ENCODE measurements at regions not wholly inside any gene's neighbourhood (a gene's known extent, or its start where the extent isn't known, plus 50 kb on each side); places are given as distances from the start of the nearest gene placed in this dataset.
"Not testable (repeated sequence)": the region's sequence is repeated elsewhere in the genome, so short reads cannot be mapped to it uniquely, and the experiment has no call there.

DNA sequence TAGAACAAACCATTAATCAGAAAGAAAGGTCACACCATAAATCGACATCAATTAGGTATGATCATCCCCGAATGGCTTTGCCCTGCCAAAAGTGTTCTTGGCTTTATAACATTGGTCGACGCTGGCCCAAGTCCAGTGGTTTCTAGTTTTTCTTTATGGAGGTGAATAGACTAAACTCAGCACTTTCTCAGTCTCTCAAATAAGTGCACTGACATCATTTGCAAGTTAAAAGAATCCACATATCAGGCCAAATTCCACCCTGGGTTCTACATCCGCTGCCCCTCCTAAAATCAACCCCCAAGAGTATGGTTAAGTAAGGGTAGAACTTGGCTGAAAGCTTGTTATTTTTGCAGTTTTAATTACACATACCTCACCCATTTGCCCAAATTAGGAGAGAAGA lies 314.3 kb downstream of the C12orf75 start:
- Histone ChIP-seq H3K4me1 (ENCODE audit: control insufficient read depth in 3 of 3, insufficient read depth in 3 of 3, low read length in 3 of 3) (no peaks in the 10 kb centered on the region), H3K9ac (ENCODE audit: low read depth in 1 of 3, low read length in 3 of 3) (no peak overlapping the region), H3K9me3 (ENCODE audit: control insufficient read depth in 3 of 3, low read length in 3 of 3) (peaks cover 0 to 2% (median 0%) of the 10 kb centered on the region in 3 donors), H3K27ac (ENCODE audit: low read depth, low read length) (no peak overlapping the region), H3K36me3 (ENCODE audit: control insufficient read depth in 3 of 3, insufficient read depth in 3 of 3, low read length in 3 of 3) (no peaks in the 10 kb centered on the region), H3K4me3 (ENCODE audit: low read length in 3 of 3) (no peak overlapping the region), H3K27me3 (ENCODE audit: control insufficient read depth in 3 of 3, insufficient read depth in 3 of 3, low read length in 3 of 3) (no peaks in the 10 kb centered on the region)

DNA sequence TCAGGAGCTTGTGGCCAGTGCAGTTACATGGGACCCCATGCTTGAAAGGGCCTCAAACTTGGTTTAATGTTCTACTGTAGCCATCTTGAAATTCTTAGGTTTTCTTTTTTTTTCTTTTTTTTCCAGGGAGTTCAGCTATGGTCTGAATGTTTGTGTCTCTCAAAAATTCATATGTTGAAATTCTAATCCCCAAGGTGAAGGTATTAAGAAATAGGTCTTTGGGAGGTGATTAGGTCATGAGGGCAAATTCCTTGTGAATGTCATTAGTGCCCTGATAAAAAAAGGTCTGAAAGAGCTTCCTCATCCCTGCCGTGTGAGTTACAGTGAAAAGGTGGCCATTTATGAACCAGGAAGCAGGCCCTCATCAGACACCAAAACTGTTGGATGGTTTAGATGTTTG lies 324.1 kb downstream of the C12orf75 start:
- Histone ChIP-seq H3K36me3 (ENCODE audit: control insufficient read depth in 3 of 3, insufficient read depth in 3 of 3, low read length in 3 of 3) (no peaks in the 10 kb centered on the region), H3K27me3 (ENCODE audit: control insufficient read depth in 3 of 3, insufficient read depth in 3 of 3, low read length in 3 of 3) (no peaks in the 10 kb centered on the region), H3K4me1 (ENCODE audit: control insufficient read depth in 3 of 3, insufficient read depth in 3 of 3, low read length in 3 of 3) (peaks cover 4 to 6% (median 4%) of the 10 kb centered on the region in 3 donors), H3K4me3 (ENCODE audit: low read length in 3 of 3) (no peak overlapping the region), H3K9ac (ENCODE audit: low read depth in 1 of 3, low read length in 3 of 3) (no peak overlapping the region), H3K27ac (ENCODE audit: low read depth, low read length) (no peak overlapping the region), H3K9me3 (ENCODE audit: control insufficient read depth in 3 of 3, low read length in 3 of 3) (peaks cover 0 to 2% (median 0%) of the 10 kb centered on the region in 3 donors)

DNA sequence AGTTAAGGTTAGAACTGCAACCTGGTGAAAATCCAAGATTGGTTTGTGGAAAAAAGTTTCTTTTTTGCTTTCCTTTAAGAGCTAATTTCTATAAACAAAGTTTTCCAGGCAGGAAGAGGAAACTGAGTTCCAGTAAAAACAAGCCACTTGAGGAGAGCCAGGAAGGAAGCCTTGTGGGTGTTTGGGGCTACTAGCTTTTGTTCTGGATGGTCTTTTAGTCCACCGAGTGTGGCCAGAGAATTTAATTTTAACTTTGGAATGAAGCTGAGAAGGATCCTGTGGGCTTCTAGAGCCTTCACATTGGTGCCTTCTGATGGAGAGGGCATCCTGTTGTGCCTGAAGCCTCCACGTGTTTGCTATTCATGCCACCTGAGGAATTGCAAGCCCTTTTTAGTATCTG lies 327.9 kb downstream of the C12orf75 start:
- H3K36me3 ChIP-seq (ENCODE audit: control insufficient read depth in 3 of 3, insufficient read depth in 3 of 3, low read length in 3 of 3), result no peaks in the 10 kb centered on the region
- peaks cover 4 to 9% (median 7%) of the 10 kb centered on the region in 3 donors for H3K4me1 ChIP-seq (ENCODE audit: control insufficient read depth in 3 of 3, insufficient read depth in 3 of 3, low read length in 3 of 3)
- H3K9me3 ChIP-seq (ENCODE audit: control insufficient read depth in 3 of 3, low read length in 3 of 3), result no peaks in the 10 kb centered on the region
- H3K9ac ChIP-seq (ENCODE audit: low read depth in 1 of 3, low read length in 3 of 3), result no peak overlapping the region
- H3K27ac ChIP-seq (ENCODE audit: low read depth, low read length), result peak overlapping the region; percentile 63
- H3K4me3 ChIP-seq (ENCODE audit: low read length in 3 of 3), result no peak overlapping the region
- no peaks in the 10 kb centered on the region for H3K27me3 ChIP-seq (ENCODE audit: control insufficient read depth in 3 of 3, insufficient read depth in 3 of 3, low read length in 3 of 3)

DNA sequence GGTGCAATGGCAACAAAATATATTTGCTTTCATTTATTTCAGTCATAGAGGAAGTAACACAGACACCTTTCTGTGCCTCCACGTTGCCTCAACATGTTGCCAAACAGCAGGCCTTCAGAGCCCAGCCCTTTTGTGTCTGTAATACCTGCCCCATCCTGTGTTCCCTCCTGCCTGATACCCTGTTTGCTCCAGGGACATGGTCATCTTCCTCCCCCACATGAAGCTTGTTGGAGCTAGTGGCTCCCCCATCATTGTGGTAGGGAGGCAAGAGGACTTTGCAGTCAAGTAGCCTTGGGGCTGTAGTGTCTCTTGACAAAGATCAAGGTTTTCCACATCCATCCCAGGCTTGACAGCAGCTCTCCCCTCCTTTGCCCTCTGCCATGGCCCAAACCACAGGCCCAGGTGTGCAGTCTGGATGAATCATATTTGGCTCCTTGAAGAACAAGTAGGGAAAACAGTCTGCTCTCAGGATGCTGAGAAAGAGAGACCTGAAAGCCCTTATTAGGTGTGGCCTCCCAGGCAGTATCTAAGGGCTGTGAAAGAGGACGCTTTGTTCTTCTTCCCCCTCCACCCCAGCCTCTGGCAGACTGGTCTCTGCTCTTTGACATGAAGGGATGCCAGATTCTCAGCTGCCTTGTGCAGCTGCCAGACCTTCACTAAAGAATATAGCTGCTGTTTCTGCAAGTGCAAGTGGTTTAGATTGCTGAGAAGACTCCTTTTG lies 329.0 kb downstream of the C12orf75 start:
- no peak overlapping the region for H3K9ac ChIP-seq (ENCODE audit: low read depth in 1 of 3, low read length in 3 of 3)
- peaks cover 4 to 9% (median 7%) of the 10 kb centered on the region in 3 donors for H3K4me1 ChIP-seq (ENCODE audit: control insufficient read depth in 3 of 3, insufficient read depth in 3 of 3, low read length in 3 of 3)
- H3K27ac ChIP-seq (ENCODE audit: low read depth, low read length), result peak overlapping the region; percentile 32
- H3K4me3 ChIP-seq (ENCODE audit: low read length in 3 of 3), result no peak overlapping the region
- no peaks in the 10 kb centered on the region for H3K9me3 ChIP-seq (ENCODE audit: control insufficient read depth in 3 of 3, low read length in 3 of 3)
- no peaks in the 10 kb centered on the region for H3K36me3 ChIP-seq (ENCODE audit: control insufficient read depth in 3 of 3, insufficient read depth in 3 of 3, low read length in 3 of 3)
- no peaks in the 10 kb centered on the region for H3K27me3 ChIP-seq (ENCODE audit: control insufficient read depth in 3 of 3, insufficient read depth in 3 of 3, low read length in 3 of 3)

DNA sequence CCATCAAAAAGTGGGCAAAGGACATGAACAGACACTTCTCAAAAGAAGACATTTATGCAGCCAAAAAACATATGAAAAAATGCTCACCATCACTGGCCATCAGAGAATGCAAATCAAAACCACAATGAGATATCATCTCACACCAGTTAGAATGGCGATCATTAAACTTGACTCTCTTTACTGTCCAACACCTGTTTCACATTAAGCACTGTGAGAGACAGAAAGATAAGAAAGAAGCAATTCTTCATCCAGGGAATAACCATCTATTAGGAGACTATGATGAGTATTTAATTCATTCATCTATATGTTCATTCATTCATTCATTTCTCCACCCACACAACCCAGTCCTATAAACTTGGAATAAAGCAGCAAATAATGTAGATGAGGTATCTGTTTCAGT lies 334.3 kb downstream of the C12orf75 start:
- H3K4me3 ChIP-seq (ENCODE audit: low read length in 3 of 3); H3K9me3 ChIP-seq (ENCODE audit: control insufficient read depth in 3 of 3, low read length in 3 of 3); H3K27me3 ChIP-seq (ENCODE audit: control insufficient read depth in 3 of 3, insufficient read depth in 3 of 3, low read length in 3 of 3); H3K4me1 ChIP-seq (ENCODE audit: control insufficient read depth in 3 of 3, insufficient read depth in 3 of 3, low read length in 3 of 3); H3K9ac ChIP-seq (ENCODE audit: low read depth in 1 of 3, low read length in 3 of 3); H3K27ac ChIP-seq (ENCODE audit: low read depth, low read length); H3K36me3 ChIP-seq (ENCODE audit: control insufficient read depth in 3 of 3, insufficient read depth in 3 of 3, low read length in 3 of 3): not testable (repeated sequence)

DNA sequence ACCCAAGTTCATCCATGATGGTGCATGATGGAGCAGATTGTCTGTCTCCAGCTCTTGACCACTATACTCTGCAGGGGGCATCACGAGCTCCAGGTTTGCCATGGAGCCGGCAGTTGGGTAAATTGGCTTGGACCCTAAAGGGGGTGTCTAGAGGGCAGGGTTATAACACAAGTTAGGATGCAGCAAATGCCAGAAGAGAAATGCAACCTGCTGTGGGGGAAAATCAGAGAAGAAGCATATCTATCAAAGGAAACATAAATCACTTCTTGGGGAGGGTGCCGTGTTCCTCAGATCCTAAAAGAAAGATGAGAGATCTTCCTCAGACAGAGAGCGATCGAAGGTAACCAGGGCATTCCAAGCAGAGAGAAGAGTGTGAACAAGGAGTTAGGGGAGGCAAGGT lies 334.9 kb downstream of the C12orf75 start:
- Histone ChIP-seq H3K27ac (ENCODE audit: low read depth, low read length) (no peak overlapping the region), H3K9ac (ENCODE audit: low read depth in 1 of 3, low read length in 3 of 3) (no peak overlapping the region), H3K9me3 (ENCODE audit: control insufficient read depth in 3 of 3, low read length in 3 of 3) (no peaks in the 10 kb centered on the region), H3K4me3 (ENCODE audit: low read length in 3 of 3) (no peak overlapping the region), H3K36me3 (ENCODE audit: control insufficient read depth in 3 of 3, insufficient read depth in 3 of 3, low read length in 3 of 3) (no peaks in the 10 kb centered on the region), H3K27me3 (ENCODE audit: control insufficient read depth in 3 of 3, insufficient read depth in 3 of 3, low read length in 3 of 3) (no peaks in the 10 kb centered on the region), H3K4me1 (ENCODE audit: control insufficient read depth in 3 of 3, insufficient read depth in 3 of 3, low read length in 3 of 3) (no peaks in the 10 kb centered on the region)

DNA sequence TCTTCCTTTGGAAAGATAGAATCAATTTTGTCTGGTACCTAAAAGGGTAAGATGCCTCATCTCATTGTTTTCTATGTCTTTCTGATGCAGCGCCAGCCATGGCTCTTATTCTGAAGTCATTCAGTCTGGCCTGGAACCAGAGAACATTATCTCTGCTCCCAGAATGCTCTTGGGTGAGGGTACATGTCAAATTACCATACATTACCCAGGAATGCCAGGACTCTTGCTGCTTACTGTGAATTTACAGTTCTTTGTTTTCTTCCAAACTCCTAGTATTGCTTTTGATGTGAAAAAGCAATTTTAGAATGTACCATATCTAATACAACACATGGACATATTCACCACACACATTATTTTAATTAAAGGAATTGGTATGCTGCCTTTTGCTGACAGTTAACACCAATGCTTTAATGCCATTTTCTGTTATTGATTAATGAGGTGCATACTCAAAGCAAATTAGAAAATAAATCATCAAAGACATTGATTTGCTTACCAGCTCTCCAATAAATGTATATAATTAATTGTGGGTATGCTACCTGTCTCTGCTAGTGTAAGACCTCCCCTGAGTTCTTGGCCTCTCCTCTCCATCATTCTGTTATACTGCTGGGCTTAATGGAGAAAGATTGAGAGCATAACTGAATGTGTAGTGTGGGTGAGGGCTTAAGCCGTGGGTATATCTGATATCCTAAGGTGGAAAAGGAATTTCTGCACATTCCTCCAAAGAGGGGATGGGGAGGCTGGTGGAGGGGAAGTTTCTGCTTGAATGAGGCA lies 337.7 kb downstream of the C12orf75 start:
- H3K27me3 ChIP-seq (ENCODE audit: control insufficient read depth in 3 of 3, insufficient read depth in 3 of 3, low read length in 3 of 3), result no peaks in the 10 kb centered on the region
- peaks cover 4 to 16% (median 7%) of the 10 kb centered on the region in 3 donors for H3K4me1 ChIP-seq (ENCODE audit: control insufficient read depth in 3 of 3, insufficient read depth in 3 of 3, low read length in 3 of 3)
- no peak overlapping the region for H3K9ac ChIP-seq (ENCODE audit: low read depth in 1 of 3, low read length in 3 of 3)
- no peak overlapping the region for H3K27ac ChIP-seq (ENCODE audit: low read depth, low read length)
- H3K9me3 ChIP-seq (ENCODE audit: control insufficient read depth in 3 of 3, low read length in 3 of 3), result no peaks in the 10 kb centered on the region
- H3K36me3 ChIP-seq (ENCODE audit: control insufficient read depth in 3 of 3, insufficient read depth in 3 of 3, low read length in 3 of 3), result no peaks in the 10 kb centered on the region
- H3K4me3 ChIP-seq (ENCODE audit: low read length in 3 of 3), result no peak overlapping the region

DNA sequence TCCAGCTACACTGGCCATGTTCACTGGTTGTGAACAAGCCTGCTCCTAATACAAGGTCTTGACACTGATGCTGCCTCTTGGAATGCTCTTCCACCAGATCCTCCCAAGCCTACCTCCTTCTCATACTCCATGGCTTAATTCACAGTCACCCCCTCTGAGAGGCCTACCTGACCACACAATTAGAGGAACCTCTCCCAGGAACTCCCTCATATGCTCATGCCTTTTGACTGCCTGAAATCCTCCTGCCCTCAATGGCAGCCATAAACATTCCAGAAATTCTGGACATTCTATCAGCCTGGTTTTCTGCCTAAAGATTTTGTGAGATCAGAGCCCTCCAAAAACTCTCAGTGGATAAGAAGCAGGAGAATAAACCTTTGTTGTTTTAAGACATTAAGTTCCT lies 340.2 kb downstream of the C12orf75 start:
- Histone ChIP-seq H3K27ac (ENCODE audit: low read depth, low read length) (no peak overlapping the region), H3K9me3 (ENCODE audit: control insufficient read depth in 3 of 3, low read length in 3 of 3) (no peaks in the 10 kb centered on the region), H3K4me3 (ENCODE audit: low read length in 3 of 3) (no peak overlapping the region), H3K36me3 (ENCODE audit: control insufficient read depth in 3 of 3, insufficient read depth in 3 of 3, low read length in 3 of 3) (no peaks in the 10 kb centered on the region), H3K9ac (ENCODE audit: low read depth in 1 of 3, low read length in 3 of 3) (no peak overlapping the region), H3K4me1 (ENCODE audit: control insufficient read depth in 3 of 3, insufficient read depth in 3 of 3, low read length in 3 of 3) (peaks cover 7 to 18% (median 7%) of the 10 kb centered on the region in 3 donors), H3K27me3 (ENCODE audit: control insufficient read depth in 3 of 3, insufficient read depth in 3 of 3, low read length in 3 of 3) (no peaks in the 10 kb centered on the region)

DNA sequence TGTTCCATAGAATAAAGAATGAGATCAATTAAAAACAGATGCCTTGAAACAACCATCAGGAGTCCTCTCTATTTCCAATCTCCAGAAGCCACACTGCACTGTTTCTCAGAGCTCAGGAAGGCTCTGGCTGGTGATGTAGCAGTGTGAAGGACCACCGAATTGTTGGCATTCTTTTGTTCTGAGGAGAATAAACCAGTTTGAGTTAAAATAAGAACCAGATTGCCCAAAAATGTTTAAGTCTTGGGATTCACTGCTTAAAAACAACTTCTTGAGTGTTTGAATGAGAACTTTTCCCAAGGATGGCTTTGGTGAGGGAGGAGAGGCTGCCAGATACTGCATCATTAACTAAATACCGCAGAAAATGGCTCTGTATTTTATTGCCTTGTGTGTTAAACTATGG lies 341.2 kb downstream of the C12orf75 start:
- Histone ChIP-seq H3K4me3 (ENCODE audit: low read length in 3 of 3) (no peak overlapping the region), H3K27me3 (ENCODE audit: control insufficient read depth in 3 of 3, insufficient read depth in 3 of 3, low read length in 3 of 3) (no peaks in the 10 kb centered on the region), H3K4me1 (ENCODE audit: control insufficient read depth in 3 of 3, insufficient read depth in 3 of 3, low read length in 3 of 3) (peaks cover 9 to 23% (median 18%) of the 10 kb centered on the region in 3 donors), H3K9ac (ENCODE audit: low read depth in 1 of 3, low read length in 3 of 3) (no peak overlapping the region), H3K36me3 (ENCODE audit: control insufficient read depth in 3 of 3, insufficient read depth in 3 of 3, low read length in 3 of 3) (no peaks in the 10 kb centered on the region), H3K9me3 (ENCODE audit: control insufficient read depth in 3 of 3, low read length in 3 of 3) (no peaks in the 10 kb centered on the region), H3K27ac (ENCODE audit: low read depth, low read length) (peak overlapping the region; percentile 49)
